Dedifferentiated amniotic fluid mesenchymal stem cell (primary cell): ENCODE measurements at regions not wholly inside any gene's neighbourhood (a gene's known extent, or its start where the extent isn't known, plus 50 kb on each side); places are given as distances from the start of the nearest gene placed in this dataset.
"Not testable (repeated sequence)": the region's sequence is repeated elsewhere in the genome, so short reads cannot be mapped to it uniquely, and the experiment has no call there.

Experiments
- DNase-seq: peaks from one replicate; pipeline ENCODE4 v3.0.0-alpha.2; 2016; ENCODE audit errors: extremely low spot score

DNA sequence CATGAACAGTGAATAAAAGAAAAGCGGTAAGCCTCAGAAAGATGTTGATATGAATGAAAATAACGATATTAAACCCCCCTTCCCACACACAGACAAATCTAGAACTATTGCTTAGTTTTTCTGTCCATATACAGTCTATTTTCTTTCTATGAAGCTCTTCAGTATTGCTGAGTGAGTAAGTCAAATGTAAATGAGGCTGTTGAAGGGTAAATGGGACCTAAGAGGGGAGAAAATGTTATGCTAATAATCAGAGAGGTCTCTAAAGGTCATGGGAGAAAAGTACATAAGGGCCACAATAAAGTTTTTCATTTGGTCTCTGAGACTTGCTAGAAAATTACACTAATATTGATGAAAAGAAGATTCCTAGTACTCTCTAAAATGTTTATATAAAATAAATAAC, 56.2 kb downstream of the PABPC4L start:
- no peak for DNase-seq

DNA sequence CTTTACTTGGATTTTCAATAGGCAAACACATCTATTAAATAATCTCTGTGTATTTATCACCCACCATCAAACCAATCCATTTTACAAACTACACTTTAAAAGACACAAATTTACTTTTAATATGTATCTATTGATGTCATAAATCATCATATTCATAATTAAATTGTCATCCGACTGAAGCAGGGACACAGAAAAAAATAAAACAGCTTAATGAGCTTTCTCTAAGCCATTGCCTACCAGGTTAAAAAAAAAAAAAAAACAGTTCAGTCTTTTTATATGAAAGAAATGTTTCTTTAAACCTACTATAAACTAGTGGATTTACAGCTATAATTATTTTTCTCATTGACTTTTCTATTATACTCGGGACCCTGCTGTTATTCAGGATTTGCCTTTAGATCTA, 57.3 kb downstream of the PABPC4L start:
- DNase-seq = no peak

DNA sequence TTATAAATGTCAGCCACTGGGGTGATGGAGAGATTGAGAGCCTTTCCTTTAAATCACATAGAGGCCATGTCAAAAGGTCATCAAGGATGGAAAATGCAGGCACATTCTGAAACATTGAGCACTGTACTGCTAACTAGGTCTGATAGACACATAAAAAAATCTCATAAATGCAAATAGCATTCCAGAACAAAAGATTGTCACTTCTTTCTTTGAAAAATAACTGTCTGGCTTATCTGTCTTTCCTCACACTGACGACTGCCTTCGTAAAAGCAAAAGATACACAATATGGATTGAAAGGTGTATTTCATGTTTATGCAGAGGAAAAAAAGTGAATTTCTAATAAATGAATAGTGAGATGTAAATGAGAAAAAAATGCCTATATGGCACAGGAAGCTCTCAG, 59.9 kb downstream of the PABPC4L start:
- no peak for DNase-seq

- DNase-seq = no peak
Measured at GRCh38 chr4:134139188-134139587, 62.4 kb downstream of the PABPC4L start.

GRCh38 chr4:134132086-134132783, 69.4 kb downstream of the PABPC4L start:
- DNase-seq = no peak

DNA sequence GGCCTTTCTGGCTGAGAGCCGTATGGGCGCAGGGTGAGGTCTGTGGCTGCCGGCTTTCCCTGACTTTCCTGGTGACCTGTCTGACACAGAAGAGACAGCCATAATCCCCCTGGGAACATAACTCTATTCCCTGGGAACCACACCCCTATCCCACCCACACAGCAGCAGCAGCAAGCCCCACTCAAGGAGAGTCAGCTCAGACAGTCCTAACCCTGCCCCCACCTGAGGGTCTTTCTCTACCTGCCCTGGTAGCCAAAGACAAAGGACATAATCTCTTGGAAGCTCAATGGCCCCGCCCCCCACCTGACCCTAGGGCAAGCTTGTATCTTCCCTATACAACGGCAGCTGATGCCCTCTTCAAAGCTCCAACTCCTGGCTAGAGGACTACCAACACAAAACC, 74.6 kb downstream of the PABPC4L start:
- no peak for DNase-seq

DNA sequence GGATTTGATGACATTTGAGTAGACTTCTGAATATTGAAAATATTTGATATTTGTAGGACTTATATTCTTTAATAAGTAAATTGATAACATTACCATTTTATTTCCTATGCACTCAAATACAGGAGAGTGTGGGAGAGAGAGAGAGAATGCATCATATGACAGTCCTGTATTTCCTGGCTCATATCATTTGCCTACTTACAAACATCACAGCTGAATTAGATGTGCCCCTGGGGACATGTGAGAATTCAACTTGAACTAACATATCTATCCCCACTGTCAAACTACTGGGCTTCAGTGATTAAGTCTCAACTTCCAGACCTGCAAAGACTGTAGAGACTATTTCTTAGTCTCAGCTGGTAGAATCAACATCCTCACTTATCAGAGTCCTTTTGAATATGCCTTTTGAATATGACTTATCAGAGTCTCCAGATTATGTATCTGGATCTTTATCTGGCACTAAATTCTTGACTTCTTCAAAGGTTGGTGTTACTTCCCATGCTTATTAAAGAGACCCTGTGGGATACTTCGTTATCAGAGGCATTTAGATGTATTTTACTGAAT, 75.5 kb downstream of the PABPC4L start:
- DNase-seq = no peak

DNA sequence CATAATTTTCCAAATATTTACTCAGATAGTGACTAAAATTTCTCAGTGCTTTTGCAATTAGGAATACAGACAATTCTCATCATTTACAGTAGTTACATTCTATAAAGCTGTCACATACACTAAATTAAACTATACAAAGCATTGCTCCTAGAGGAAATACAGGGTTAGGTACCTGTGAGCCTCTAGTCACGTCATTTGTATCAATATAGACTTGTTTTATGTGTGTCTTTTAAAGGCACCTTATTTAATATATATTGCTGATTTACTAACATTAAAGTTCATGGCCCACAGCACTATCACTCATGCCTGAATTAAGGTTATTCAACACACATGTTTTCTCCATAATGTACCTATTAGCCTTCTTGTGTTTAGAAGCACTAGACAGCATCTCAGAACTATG, 78.7 kb downstream of the PABPC4L start:
- DNase-seq = no peak

- no peak for DNase-seq
Measured at GRCh38 chr4:134117392-134118183, 84.0 kb downstream of the PABPC4L start.

- DNase-seq = no peak
Measured at GRCh38 chr4:134089885-134090284, 111.7 kb downstream of the PABPC4L start.

- DNase-seq = no peak
Measured at GRCh38 chr4:134085496-134085895, 116.1 kb downstream of the PABPC4L start.

DNA sequence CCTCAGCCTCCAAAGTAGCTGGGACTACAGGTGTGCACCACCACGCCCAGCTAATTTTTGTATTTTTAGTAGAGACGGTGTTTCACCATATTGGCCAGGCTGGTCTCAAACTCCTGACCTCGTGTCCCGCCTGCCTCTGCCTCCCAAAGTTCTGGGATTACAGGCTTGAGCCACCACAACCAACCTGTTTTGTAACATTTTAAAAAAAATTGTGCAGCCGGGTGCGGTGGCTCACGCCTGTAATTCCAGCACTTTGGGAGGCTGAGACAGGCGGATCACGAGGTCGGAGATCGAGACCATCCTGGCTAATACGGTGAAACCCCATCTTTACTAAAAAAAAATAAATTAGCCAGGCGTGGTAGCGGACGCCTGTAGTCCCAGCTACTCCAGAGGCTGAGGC, 122.5 kb downstream of the PABPC4L start:
- DNase-seq = not testable (repeated sequence)

- DNase-seq = no peak
Measured at GRCh38 chr4:134078230-134078914, 123.2 kb downstream of the PABPC4L start.

DNA sequence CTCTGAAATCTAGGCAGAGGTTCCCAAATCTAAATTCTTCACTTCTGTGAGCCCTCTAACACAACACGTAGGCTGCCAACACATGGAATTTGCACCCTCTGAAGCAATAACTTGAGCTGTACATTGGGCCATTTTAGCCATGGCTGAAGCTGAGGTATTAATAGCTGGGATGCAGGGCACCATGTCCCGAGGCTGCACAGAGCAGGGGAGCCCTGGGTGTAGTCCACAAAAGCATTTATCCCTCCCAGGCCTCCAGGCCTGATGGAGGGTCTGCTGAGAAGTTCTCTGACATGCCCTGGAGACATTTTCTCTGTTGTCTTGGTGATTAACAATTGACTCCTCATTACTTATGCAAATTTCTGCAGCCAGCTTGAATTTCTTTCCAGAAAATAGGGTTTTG, 127.9 kb downstream of the PABPC4L start:
- DNase-seq = no peak

DNA sequence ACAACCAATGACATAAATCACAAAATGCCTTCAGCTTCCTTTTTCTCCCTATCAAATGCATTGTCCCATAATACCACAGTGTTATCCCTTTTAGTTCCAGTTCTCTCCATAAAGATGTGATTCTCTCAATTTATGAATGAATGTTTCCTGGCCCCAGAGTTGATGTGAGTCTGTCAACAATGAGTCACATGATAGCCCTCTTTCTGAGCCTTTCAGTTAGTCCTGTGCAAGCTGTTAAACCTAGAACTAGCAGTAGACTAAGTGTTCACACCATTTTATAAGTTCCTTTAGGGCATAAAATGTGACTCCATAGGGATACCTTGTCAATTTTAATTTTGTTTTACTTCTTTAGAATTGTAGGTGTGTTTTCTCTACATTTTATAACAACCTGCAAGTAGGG, 129.5 kb downstream of the PABPC4L start:
- no peak for DNase-seq

DNA sequence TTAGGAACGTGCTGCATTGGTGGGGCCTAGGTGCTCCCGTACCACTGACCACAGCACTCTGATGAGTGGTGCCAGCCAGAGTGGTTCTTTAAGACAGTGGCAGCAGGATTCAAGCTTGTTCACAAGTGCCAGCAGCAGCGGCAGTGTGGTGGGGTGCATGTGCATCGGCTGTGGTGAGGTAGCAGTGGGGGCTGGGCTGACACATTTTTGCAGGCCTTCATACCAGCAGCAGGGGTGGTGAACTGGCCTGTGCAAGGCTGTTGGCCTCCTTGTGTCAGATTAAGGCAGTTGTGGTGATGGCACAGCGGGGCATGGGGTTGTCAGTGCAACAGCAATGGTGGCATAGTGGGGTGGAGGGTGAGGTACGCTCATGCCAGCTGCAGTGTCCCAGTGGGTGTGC, 131.4 kb downstream of the PABPC4L start:
- no peak for DNase-seq

GRCh38 chr4:134057356-134057755, 144.2 kb downstream of the PABPC4L start:
- no peak for DNase-seq

GRCh38 chr4:134046221-134046620, 155.4 kb downstream of the PABPC4L start:
- not testable (repeated sequence) for DNase-seq

- peak; percentile 5 for DNase-seq
Measured at GRCh38 chr4:134045411-134045810, 156.2 kb downstream of the PABPC4L start.

DNA sequence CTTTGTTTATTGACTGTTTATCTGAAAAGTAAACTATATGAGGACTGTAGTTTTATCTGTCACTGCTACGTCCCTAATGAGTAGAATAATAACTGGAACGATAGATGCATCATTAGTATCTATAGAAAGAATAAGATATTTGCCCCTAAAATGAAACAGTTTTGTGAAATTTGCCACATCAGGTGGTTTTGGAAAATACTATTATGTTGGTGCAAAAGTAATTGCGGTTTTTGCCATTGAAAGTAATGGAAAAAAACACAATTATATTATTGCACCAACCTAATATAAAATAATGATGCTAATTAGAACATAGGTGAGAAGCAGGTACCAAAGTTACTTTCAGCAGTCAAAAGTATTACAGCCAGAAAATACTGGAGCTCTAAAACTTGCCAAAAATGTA, 158.3 kb downstream of the PABPC4L start:
- DNase-seq = no peak

DNA sequence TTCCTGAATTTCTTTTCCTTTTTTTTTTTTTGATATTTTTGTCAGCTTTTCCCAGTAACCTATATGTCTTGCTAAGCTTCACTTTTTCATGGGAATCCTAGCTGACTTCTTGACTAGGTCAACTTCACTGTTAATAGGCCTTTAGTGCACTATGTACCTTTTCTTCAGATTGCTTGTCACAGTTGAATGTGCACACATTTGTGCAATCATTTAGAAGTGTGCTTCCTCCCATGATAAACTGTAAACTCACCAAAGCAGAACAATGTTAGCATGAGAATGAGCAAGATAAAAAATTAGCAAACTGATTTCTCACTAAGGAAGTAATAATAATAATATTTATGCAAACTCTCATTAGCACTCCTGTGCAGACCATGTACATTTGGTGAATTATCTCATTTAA, 173.2 kb downstream of the PABPC4L start:
- no peak for DNase-seq

- no peak for DNase-seq
Measured at GRCh38 chr4:134027931-134028330, 173.7 kb downstream of the PABPC4L start.

GRCh38 chr4:134024251-134024650, 177.3 kb downstream of the PABPC4L start:
- DNase-seq = no peak
